ENCODE measurements at regions not wholly inside any gene's neighbourhood (a gene's known extent, or its start where the extent isn't known, plus 50 kb on each side); places are given as distances from the start of the nearest gene placed in this dataset.

- no peak for DNase-seq (ENCODE audit: low spot score)
- no peak for TF ChIP-seq CTCF (IDR thresholded peaks at IDR 0.05)
- Mint-ChIP-seq H3K36me3 (ENCODE audit: low read depth) (no peaks in the 10 kb centered on the region), H3K27ac (ENCODE audit: unreplicated experiment) (no peak overlapping the region), H3K9me3 (ENCODE audit: low read depth) (no peaks in the 10 kb centered on the region), H3K27me3 (ENCODE audit: low read depth) (peaks cover 4% of the 10 kb centered on the region), H3K4me1 (ENCODE audit: low read depth) (no peaks in the 10 kb centered on the region), H3K4me3 (ENCODE audit: unreplicated experiment) (no peak overlapping the region)
Measured at GRCh38 chr5:27568811-27569210, 530.4 kb upstream of the CDH9 start.

- no peak for DNase-seq (ENCODE audit: low spot score)
- Mint-ChIP-seq H3K27ac (ENCODE audit: unreplicated experiment) (no peak overlapping the region), H3K9me3 (ENCODE audit: low read depth) (no peaks in the 10 kb centered on the region), H3K4me1 (ENCODE audit: low read depth) (no peaks in the 10 kb centered on the region), H3K36me3 (ENCODE audit: low read depth) (no peaks in the 10 kb centered on the region), H3K27me3 (ENCODE audit: low read depth) (no peaks in the 10 kb centered on the region), H3K4me3 (ENCODE audit: unreplicated experiment) (no peak overlapping the region)
- TF ChIP-seq CTCF (IDR thresholded peaks at IDR 0.05), result no peak
Measured at GRCh38 chr5:27561408-27561807, 523.0 kb upstream of the CDH9 start.

GRCh38 chr5:27548484-27548883 is 510.1 kb upstream of the CDH9 start:
- H3K36me3 Mint-ChIP-seq (ENCODE audit: low read depth), result no peaks in the 10 kb centered on the region
- no peak overlapping the region for H3K4me3 Mint-ChIP-seq (ENCODE audit: unreplicated experiment)
- no peak for TF ChIP-seq CTCF (IDR thresholded peaks at IDR 0.05)
- no peak for DNase-seq (ENCODE audit: low spot score)
- H3K27me3 Mint-ChIP-seq (ENCODE audit: low read depth), result peaks cover 9% of the 10 kb centered on the region
- H3K4me1 Mint-ChIP-seq (ENCODE audit: low read depth), result no peaks in the 10 kb centered on the region
- H3K27ac Mint-ChIP-seq (ENCODE audit: unreplicated experiment), result no peak overlapping the region
- H3K9me3 Mint-ChIP-seq (ENCODE audit: low read depth), result no peaks in the 10 kb centered on the region

- Mint-ChIP-seq H3K27ac (ENCODE audit: unreplicated experiment) (no peak overlapping the region), H3K36me3 (ENCODE audit: low read depth) (no peaks in the 10 kb centered on the region), H3K4me1 (ENCODE audit: low read depth) (no peaks in the 10 kb centered on the region)
Measured at GRCh38 chr5:27535031-27535557, 496.7 kb upstream of the CDH9 start.

GRCh38 chr5:27532305-27532704 is 493.9 kb upstream of the CDH9 start:
- no peaks in the 10 kb centered on the region for H3K36me3 Mint-ChIP-seq (ENCODE audit: low read depth)
- H3K4me3 Mint-ChIP-seq (ENCODE audit: unreplicated experiment), result no peak overlapping the region
- DNase-seq (ENCODE audit: low spot score), result no peak
- H3K9me3 Mint-ChIP-seq (ENCODE audit: low read depth), result peaks cover 6% of the 10 kb centered on the region
- no peaks in the 10 kb centered on the region for H3K4me1 Mint-ChIP-seq (ENCODE audit: low read depth)
- no peak overlapping the region for H3K27ac Mint-ChIP-seq (ENCODE audit: unreplicated experiment)
- TF ChIP-seq CTCF (IDR thresholded peaks at IDR 0.05), result no peak
- H3K27me3 Mint-ChIP-seq (ENCODE audit: low read depth), result peaks cover 9% of the 10 kb centered on the region

More at GRCh38 chr5:27535031-27535557, 496.7 kb upstream of the CDH9 start:
- Mint-ChIP-seq H3K27me3 (ENCODE audit: low read depth) (peaks cover 9% of the 10 kb centered on the region), H3K4me3 (ENCODE audit: unreplicated experiment) (no peak overlapping the region), H3K9me3 (ENCODE audit: low read depth) (peaks cover 8% of the 10 kb centered on the region)
- no peak for TF ChIP-seq CTCF (IDR thresholded peaks at IDR 0.05)
- no peak for DNase-seq (ENCODE audit: low spot score)
